ENCODE measurements at regions not wholly inside any gene's neighbourhood (a gene's known extent, or its start where the extent isn't known, plus 50 kb on each side); places are given as distances from the start of the nearest gene placed in this dataset.

DNA sequence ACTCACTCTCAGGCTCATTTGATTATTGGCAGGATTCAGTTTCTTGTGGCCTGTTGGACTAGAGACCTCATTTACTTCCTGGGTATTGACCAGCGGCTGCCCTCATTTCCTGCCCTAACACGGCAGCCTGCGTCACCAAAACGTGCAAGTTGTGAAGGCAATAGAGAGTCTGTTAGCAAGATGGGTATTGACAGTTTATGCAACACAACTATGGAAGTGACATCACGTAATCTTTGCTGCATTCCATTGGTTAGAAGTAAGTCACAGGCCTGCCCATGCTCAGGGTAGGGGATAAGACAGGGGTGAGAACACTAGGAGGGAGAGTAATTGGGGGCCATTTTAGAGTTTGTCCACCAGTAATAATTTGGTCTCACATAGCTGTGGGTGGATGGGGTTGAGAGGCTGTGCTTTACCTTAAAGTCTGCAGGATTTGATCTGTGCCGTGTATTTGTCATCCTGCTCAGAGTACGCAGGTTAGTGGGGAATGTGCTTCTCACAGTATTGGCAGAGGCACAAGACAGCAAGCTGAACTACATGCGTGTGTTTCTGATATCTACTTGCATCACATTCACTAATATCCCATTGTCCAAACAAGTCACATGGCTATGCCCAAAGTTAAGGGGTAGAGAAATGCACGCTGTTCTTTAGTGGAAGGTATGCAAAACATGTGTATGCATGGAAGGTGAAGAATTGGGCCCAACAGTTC is 83.3 kb downstream of the EDEM1 start:
- no peak for DNase-seq
- no peak for ATAC-seq (replicated peaks)
- Mint-ChIP-seq H3K27ac (no peak overlapping the region), H3K4me3 (no peak overlapping the region), H3K27me3 (no peaks in the 10 kb centered on the region), H3K9me3 (no peaks in the 10 kb centered on the region), H3K36me3 (peaks cover 0 to 6% of the 10 kb centered on the region in 2 donors), H3K4me1 (no peaks in the 10 kb centered on the region)

- DNase-seq (no peak), ATAC-seq (replicated peaks) (no peak)
- no peaks in the 10 kb centered on the region for H3K27me3 Mint-ChIP-seq
- H3K9me3 Mint-ChIP-seq = no peaks in the 10 kb centered on the region
- H3K4me1 Mint-ChIP-seq = no peaks in the 10 kb centered on the region
- H3K36me3 Mint-ChIP-seq = peaks cover 0 to 6% of the 10 kb centered on the region in 2 donors
- H3K27ac Mint-ChIP-seq = no peak overlapping the region
- H3K4me3 Mint-ChIP-seq = no peak overlapping the region
Observed at GRCh38 chr3:5271372-5271683, 83.8 kb downstream of the EDEM1 start.

GRCh38 chr3:5272387-5272786 is 84.9 kb downstream of the EDEM1 start:
- peaks cover 0 to 6% of the 10 kb centered on the region in 2 donors for H3K36me3 Mint-ChIP-seq
- no peaks in the 10 kb centered on the region for H3K27me3 Mint-ChIP-seq
- H3K9me3 Mint-ChIP-seq = no peaks in the 10 kb centered on the region
- no peak overlapping the region for H3K4me3 Mint-ChIP-seq
- H3K4me1 Mint-ChIP-seq = no peaks in the 10 kb centered on the region
- ATAC-seq (replicated peaks) (no peak), DNase-seq (no peak)
- H3K27ac Mint-ChIP-seq = no peak overlapping the region

- H3K4me3 Mint-ChIP-seq = no peak overlapping the region
- no peaks in the 10 kb centered on the region for H3K4me1 Mint-ChIP-seq
- H3K9me3 Mint-ChIP-seq = no peaks in the 10 kb centered on the region
Observed at GRCh38 chr3:5274091-5274490, 86.6 kb downstream of the EDEM1 start.

DNA sequence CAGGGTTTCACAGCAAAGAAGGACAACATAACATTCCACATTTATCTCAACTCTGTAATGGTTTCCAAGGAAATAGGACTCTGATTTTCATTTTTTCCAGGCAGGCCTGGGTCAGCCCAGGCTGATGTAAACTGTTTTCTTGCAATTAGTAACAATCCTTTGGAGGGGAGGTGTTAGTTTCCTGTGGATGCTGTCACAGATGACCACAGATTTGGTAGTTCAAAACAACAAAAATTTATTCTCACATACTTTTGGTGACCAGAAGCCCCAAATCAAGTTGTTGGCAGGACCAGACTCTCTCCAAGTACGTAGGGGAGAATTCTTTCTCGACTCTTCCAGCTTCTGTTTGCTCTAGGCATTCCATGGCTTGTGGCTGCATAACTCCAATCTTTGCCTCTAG is 88.0 kb downstream of the EDEM1 start:
- H3K4me3 Mint-ChIP-seq = no peak overlapping the region
- H3K4me1 Mint-ChIP-seq = no peaks in the 10 kb centered on the region
- no peaks in the 10 kb centered on the region for H3K27me3 Mint-ChIP-seq
- ATAC-seq (replicated peaks) (no peak), DNase-seq (no peak)
- no peak overlapping the region for H3K27ac Mint-ChIP-seq
- peaks cover 7 to 8% of the 10 kb centered on the region in 2 donors for H3K36me3 Mint-ChIP-seq
- peaks cover 0 to 5% of the 10 kb centered on the region in 2 donors for H3K9me3 Mint-ChIP-seq

More at GRCh38 chr3:5274091-5274490, 86.6 kb downstream of the EDEM1 start:
- no peak for DNase-seq
- peaks cover 3 to 6% of the 10 kb centered on the region in 2 donors for H3K36me3 Mint-ChIP-seq
- no peak overlapping the region for H3K27ac Mint-ChIP-seq
- H3K27me3 Mint-ChIP-seq = no peaks in the 10 kb centered on the region
- no peak for ATAC-seq (replicated peaks)

DNA sequence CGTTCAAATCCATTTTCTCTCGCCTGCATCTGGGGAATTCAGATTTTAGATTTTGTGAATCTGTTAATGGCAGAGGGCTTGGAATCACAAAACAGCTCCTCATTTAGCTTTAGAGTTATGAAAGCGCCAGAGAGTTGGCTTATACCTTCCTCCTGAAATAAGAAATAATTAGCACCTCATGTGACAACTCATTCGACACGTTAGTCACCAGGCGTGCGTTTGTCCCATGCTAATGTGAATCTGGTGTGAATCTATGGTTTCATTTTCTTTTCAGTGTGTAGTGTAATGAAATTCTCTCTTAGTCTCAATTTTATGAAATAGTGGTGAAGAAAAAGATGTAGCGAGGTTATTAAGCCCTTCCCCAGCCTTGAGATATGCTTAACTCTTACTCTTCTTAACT is 89.4 kb downstream of the EDEM1 start:
- DNase-seq = no peak
- H3K9me3 Mint-ChIP-seq = peaks cover 6 to 9% of the 10 kb centered on the region in 2 donors
- H3K27ac Mint-ChIP-seq = no peak overlapping the region
- H3K36me3 Mint-ChIP-seq = peaks cover 13 to 16% of the 10 kb centered on the region in 2 donors
- H3K27me3 Mint-ChIP-seq = no peaks in the 10 kb centered on the region
- H3K4me1 Mint-ChIP-seq = no peaks in the 10 kb centered on the region
- H3K4me3 Mint-ChIP-seq = no peak overlapping the region
- ATAC-seq (replicated peaks) = no peak

GRCh38 chr3:5277612-5278236 is 90.2 kb downstream of the EDEM1 start:
- H3K4me1 Mint-ChIP-seq = no peaks in the 10 kb centered on the region
- H3K9me3 Mint-ChIP-seq = peaks cover 10 to 12% of the 10 kb centered on the region in 2 donors
- H3K27ac Mint-ChIP-seq = no peak overlapping the region
- no peak for DNase-seq
- no peaks in the 10 kb centered on the region for H3K27me3 Mint-ChIP-seq
- ATAC-seq (replicated peaks) = no peak
- H3K36me3 Mint-ChIP-seq = peaks cover 13 to 20% of the 10 kb centered on the region in 2 donors
- no peak overlapping the region for H3K4me3 Mint-ChIP-seq

DNA sequence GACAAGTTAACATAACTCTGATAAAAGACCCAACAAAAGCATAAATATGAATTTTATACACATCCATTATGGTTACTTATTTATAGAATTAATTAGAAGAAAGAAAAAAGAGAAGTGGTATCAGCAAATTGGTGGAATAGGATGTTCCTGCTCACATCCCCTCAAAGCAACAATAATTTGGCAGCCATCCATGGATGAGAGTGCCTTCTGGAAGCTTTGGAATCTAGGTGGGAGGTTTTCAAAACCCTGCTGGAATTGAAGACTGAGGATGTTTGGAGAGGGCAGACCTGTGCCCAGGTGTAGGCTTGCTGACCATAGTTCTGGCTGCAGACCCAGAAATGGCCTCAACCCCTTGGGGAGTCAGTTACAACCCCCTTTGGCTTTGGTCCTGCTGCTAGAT is 91.2 kb downstream of the EDEM1 start:
- H3K4me3 Mint-ChIP-seq = no peak overlapping the region
- H3K27me3 Mint-ChIP-seq = no peaks in the 10 kb centered on the region
- peaks cover 13 to 20% of the 10 kb centered on the region in 2 donors for H3K36me3 Mint-ChIP-seq
- DNase-seq = no peak
- H3K9me3 Mint-ChIP-seq = peaks cover 10 to 14% of the 10 kb centered on the region in 2 donors
- H3K4me1 Mint-ChIP-seq = no peaks in the 10 kb centered on the region
- ATAC-seq (replicated peaks) = no peak
- no peak overlapping the region for H3K27ac Mint-ChIP-seq

GRCh38 chr3:5282703-5283102 is 95.2 kb downstream of the EDEM1 start:
- Mint-ChIP-seq H3K36me3 (peaks cover 9 to 28% of the 10 kb centered on the region in 2 donors), H3K4me3 (no peak overlapping the region), H3K9me3 (peaks cover 10 to 17% of the 10 kb centered on the region in 2 donors), H3K27ac (no peak overlapping the region), H3K4me1 (no peaks in the 10 kb centered on the region), H3K27me3 (no peaks in the 10 kb centered on the region)
- ATAC-seq (replicated peaks) = no peak
- DNase-seq = no peak

GRCh38 chr3:5285439-5285838 is 97.9 kb downstream of the EDEM1 start:
- H3K36me3 Mint-ChIP-seq = peaks cover 9 to 32% of the 10 kb centered on the region in 2 donors
- H3K9me3 Mint-ChIP-seq = peaks cover 10 to 13% of the 10 kb centered on the region in 2 donors
- H3K4me1 Mint-ChIP-seq = no peaks in the 10 kb centered on the region
- no peak overlapping the region for H3K27ac Mint-ChIP-seq
- no peak for ATAC-seq (replicated peaks)
- H3K4me3 Mint-ChIP-seq = no peak overlapping the region
- DNase-seq = no peak
- no peaks in the 10 kb centered on the region for H3K27me3 Mint-ChIP-seq

GRCh38 chr3:5290915-5291314 is 103.4 kb downstream of the EDEM1 start:
- no peaks in the 10 kb centered on the region for H3K4me1 Mint-ChIP-seq
- peaks cover 0 to 5% of the 10 kb centered on the region in 2 donors for H3K27me3 Mint-ChIP-seq
- H3K36me3 Mint-ChIP-seq = peaks cover 5 to 19% of the 10 kb centered on the region in 2 donors
- DNase-seq (no peak), ATAC-seq (replicated peaks) (no peak)
- no peak overlapping the region for H3K4me3 Mint-ChIP-seq
- H3K9me3 Mint-ChIP-seq = peaks cover 0 to 5% of the 10 kb centered on the region in 2 donors
- H3K27ac Mint-ChIP-seq = no peak overlapping the region

- ATAC-seq (replicated peaks) (no peak), DNase-seq (no peak)
- Mint-ChIP-seq H3K36me3 (peaks cover 5 to 12% of the 10 kb centered on the region in 2 donors), H3K4me1 (no peaks in the 10 kb centered on the region), H3K9me3 (peaks cover 0 to 3% of the 10 kb centered on the region in 2 donors), H3K4me3 (no peak overlapping the region), H3K27ac (no peak overlapping the region), H3K27me3 (peaks cover 0 to 5% of the 10 kb centered on the region in 2 donors)
Observed at GRCh38 chr3:5292512-5292911, 105.0 kb downstream of the EDEM1 start.

DNA sequence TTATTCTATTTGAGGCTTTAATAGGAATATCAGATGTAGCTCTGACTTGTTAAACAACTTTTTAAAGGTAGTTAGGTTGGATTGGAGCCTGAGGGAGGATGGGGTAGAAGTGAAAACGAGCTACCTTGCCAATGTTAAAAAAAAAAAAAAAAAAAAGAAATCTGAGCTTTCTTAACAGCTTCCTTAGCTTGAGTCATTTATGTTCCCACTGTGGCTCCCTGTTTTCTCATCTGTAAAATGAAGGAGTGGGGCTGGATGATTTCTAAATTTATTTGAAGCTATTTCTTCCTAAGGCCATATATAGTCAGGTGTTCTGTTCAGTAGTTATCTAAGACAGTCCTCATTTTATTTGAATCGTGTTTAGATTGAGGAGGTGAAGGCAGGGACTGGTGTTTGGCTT is 105.7 kb downstream of the EDEM1 start:
- H3K27ac Mint-ChIP-seq = no peak overlapping the region
- H3K4me1 Mint-ChIP-seq = peaks cover 4 to 6% of the 10 kb centered on the region in 2 donors
- ATAC-seq (replicated peaks) = no peak
- peaks cover 0 to 1% of the 10 kb centered on the region in 2 donors for H3K9me3 Mint-ChIP-seq
- DNase-seq = no peak
- H3K36me3 Mint-ChIP-seq = peaks cover 3 to 6% of the 10 kb centered on the region in 2 donors
- no peak overlapping the region for H3K4me3 Mint-ChIP-seq
- H3K27me3 Mint-ChIP-seq = peaks cover 0 to 5% of the 10 kb centered on the region in 2 donors

DNA sequence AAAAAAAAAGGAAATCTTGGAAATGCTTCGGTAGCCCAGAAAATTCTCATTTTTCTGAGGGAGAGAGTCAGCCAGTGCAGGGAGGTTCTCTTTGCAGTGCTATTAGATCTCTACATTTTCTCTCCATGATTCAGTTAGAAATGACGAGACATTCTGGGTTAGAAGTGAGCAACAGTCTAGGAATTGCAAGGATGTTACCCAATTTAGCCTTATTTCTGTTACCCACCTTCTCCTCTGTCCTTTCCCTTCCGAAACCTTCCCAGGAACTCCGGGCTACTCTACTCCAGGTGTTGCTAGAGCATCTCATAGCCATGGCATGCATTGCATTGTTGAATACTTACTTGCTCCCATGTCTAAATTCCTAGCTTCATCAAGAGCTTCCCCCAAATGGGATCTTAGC is 106.8 kb downstream of the EDEM1 start:
- no peak for DNase-seq
- Mint-ChIP-seq H3K27ac (no peak overlapping the region), H3K4me3 (no peak overlapping the region), H3K4me1 (peaks cover 4 to 7% of the 10 kb centered on the region in 2 donors), H3K27me3 (peaks cover 0 to 5% of the 10 kb centered on the region in 2 donors), H3K9me3 (peaks cover 0 to 1% of the 10 kb centered on the region in 2 donors), H3K36me3 (peaks cover 2 to 3% of the 10 kb centered on the region in 2 donors)
- no peak for ATAC-seq (replicated peaks)

- peaks cover 0 to 2% of the 10 kb centered on the region in 2 donors for H3K36me3 Mint-ChIP-seq
- no peak overlapping the region for H3K27ac Mint-ChIP-seq
- H3K9me3 Mint-ChIP-seq = peaks cover 0 to 1% of the 10 kb centered on the region in 2 donors
- H3K4me3 Mint-ChIP-seq = no peak overlapping the region
- ATAC-seq (replicated peaks) (no peak), DNase-seq (no peak)
- H3K27me3 Mint-ChIP-seq = peaks cover 0 to 9% of the 10 kb centered on the region in 2 donors
- peaks cover 4 to 7% of the 10 kb centered on the region in 2 donors for H3K4me1 Mint-ChIP-seq
Observed at GRCh38 chr3:5295191-5295690, 107.7 kb downstream of the EDEM1 start.

Data from stimulated activated naive B cell treated with anti-CD40 and anti-IgM and Interleukin-4, amounts not matched to agents 10 μg/mL and 1 μg/mL and 100 μg/mL, for 72 hours (primary cell).